HepG2 (cell line): ENCODE measurements at regions not wholly inside any gene's neighbourhood (a gene's known extent, or its start where the extent isn't known, plus 50 kb on each side); places are given as distances from the start of the nearest gene placed in this dataset.

Source experiments
- CBX2 ChIP-seq, 2 experiments: fragments of 200-600 bp in 1 of 2; sonication (generic); formaldehyde crosslinking in 1 of 2; IDR thresholded peaks; 2 replicates each; pipeline versions ENCODE4 v1.7.0 to v1.8.1; 2018 to 2022; ENCODE audit warnings: low read depth in 2 of 2, low read length in 1 of 2, mild to moderate bottlenecking in 1 of 2, missing genetic modification reagents in 1 of 2
- CEBPG ChIP-seq: IDR thresholded peaks from 2 replicates; pipeline ENCODE4 v1.6.1; 2016
- ELF1 ChIP-seq: sonication (generic); formaldehyde crosslinking; IDR thresholded peaks from 2 replicates; pipeline ENCODE4 v1.4.0; 2020; ENCODE audit warnings: missing genetic modification reagents
- MAZ ChIP-seq, 2 experiments: sonication (generic) in 1 of 2; formaldehyde crosslinking in 1 of 2; IDR thresholded peaks; 2 replicates each; pipeline versions ENCODE4 v1.5.0 to v1.6.1; 2012 to 2020; ENCODE audit warnings: low read depth in 2 of 2, mild to moderate bottlenecking in 2 of 2, borderline replicate concordance in 1 of 2, improper control_type of control experiment in 1 of 2, low read length in 1 of 2, missing genetic modification reagents in 1 of 2, moderate library complexity in 1 of 2
- NCOA1 ChIP-seq: sonication (generic); formaldehyde crosslinking; IDR thresholded peaks from 2 replicates; pipeline ENCODE4 v1.9.0; 2021; ENCODE audit warnings: missing genetic modification reagents
- PAWR ChIP-seq: sonication (generic); formaldehyde crosslinking; IDR thresholded peaks from 2 replicates; pipeline ENCODE4 v1.4.0; 2020; ENCODE audit warnings: missing genetic modification reagents, mild to moderate bottlenecking, borderline replicate concordance
- PPARG ChIP-seq: conservative IDR thresholded peaks from 2 replicates; pipeline ENCODE4 v1.6.1; 2016; ENCODE audit warnings: missing biosample characterization, missing genetic modification reagents
- PRMT3 ChIP-seq: sonication (generic); formaldehyde crosslinking; IDR thresholded peaks from 2 replicates; pipeline ENCODE4 v1.8.1; 2022; ENCODE audit warnings: low read depth, mild to moderate bottlenecking, moderate library complexity, missing genetic modification reagents, borderline replicate concordance
- RAD51 ChIP-seq: fragments of 450-650 bp; IDR thresholded peaks from 2 replicates; pipeline ENCODE4 v1.6.1; 2016; ENCODE audit warnings: borderline replicate concordance
- RCOR2 ChIP-seq: IDR thresholded peaks from 2 replicates; pipeline ENCODE4 v1.6.1; 2016; ENCODE audit warnings: missing biosample characterization, missing genetic modification reagents
- SRSF9 ChIP-seq: fragments of 200-400 bp; formaldehyde crosslinking; IDR thresholded peaks from 2 replicates; pipeline ENCODE4 v1.6.1; 2018; ENCODE audit warnings: borderline replicate concordance, mild to moderate bottlenecking, low read depth, low read length; ENCODE audit not compliant: insufficient read depth, poor library complexity, severe bottlenecking
- XBP1 ChIP-seq: sonication (generic); formaldehyde crosslinking; IDR thresholded peaks from 2 replicates; pipeline ENCODE4 v1.5.0; 2020; ENCODE audit warnings: missing genetic modification reagents
- ZBTB8A ChIP-seq: sonication (generic); formaldehyde crosslinking; IDR thresholded peaks from 2 replicates; pipeline ENCODE4 v1.4.0; 2020; ENCODE audit warnings: mild to moderate bottlenecking, low read depth, missing genetic modification reagents, borderline replicate concordance
- ZNF792 ChIP-seq: IDR thresholded peaks from 2 replicates; pipeline ENCODE4 v1.6.1; 2016
- TF ChIP-seq, protein P1 (sequence below): IDR thresholded peaks from 2 replicates; pipeline ENCODE4 v1.6.1; 2016; ENCODE audit warnings: mild to moderate bottlenecking, missing biosample characterization, missing genetic modification reagents
- TF ChIP-seq, protein P2 (sequence below): sonication (generic); formaldehyde crosslinking; IDR thresholded peaks from 2 replicates; pipeline ENCODE4 v1.8.0; 2023; ENCODE audit warnings: mild to moderate bottlenecking, missing genetic modification reagents
- TF ChIP-seq, protein P3 (sequence below), 2 experiments: sonication (generic) in 1 of 2; formaldehyde crosslinking in 1 of 2; IDR thresholded peaks; 2 replicates each; pipeline versions ENCODE4 v1.4.0 to v1.6.1; 2016 to 2020; ENCODE audit warnings: borderline replicate concordance in 1 of 2, low read depth in 1 of 2, mild to moderate bottlenecking in 1 of 2, missing genetic modification reagents in 1 of 2
- TF ChIP-seq, protein P4 (sequence below): sonication (generic); formaldehyde crosslinking; IDR thresholded peaks from 2 replicates; pipeline ENCODE4 v1.4.0; 2020; ENCODE audit warnings: mild to moderate bottlenecking, missing genetic modification reagents
- TF ChIP-seq, protein P5 (sequence below): sonication (generic); formaldehyde crosslinking; IDR thresholded peaks from 2 replicates; pipeline ENCODE4 v1.5.0; 2020; ENCODE audit warnings: missing genetic modification reagents
- TF ChIP-seq, protein P6 (sequence below): sonication (generic); formaldehyde crosslinking; IDR thresholded peaks from 2 replicates; pipeline ENCODE4 v1.4.0; 2020; ENCODE audit warnings: missing genetic modification reagents

DNA sequence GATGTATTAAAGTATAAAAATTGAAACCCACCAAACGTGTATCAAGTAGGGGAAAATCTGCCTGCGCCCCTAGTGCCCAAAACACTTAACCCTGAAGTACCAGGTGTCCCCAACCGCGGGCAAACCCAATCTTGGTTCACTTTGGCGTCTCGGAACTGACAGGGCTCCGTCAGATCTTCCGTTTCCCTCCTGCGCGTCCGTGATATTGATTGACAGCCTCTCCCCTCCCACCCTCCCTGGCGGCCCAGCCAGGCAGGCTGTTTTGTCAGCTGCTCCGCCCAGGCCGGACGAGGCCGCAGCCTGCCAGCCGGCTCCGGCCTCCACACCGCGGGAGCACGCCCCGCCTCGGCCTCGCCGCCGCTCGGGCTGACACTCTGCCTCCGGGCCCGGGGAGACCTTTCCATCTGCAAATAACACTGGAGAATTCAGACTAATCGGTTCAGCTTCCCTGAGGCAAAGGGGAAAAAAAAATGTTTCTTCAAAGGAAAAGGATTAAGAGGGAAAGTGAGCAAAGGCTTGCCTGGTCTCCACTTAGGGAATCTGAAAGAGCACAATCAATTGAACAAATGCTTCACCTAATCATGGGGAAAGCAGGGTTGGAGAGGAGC is 234.9 kb upstream of the MCHR2 start (continued):
- TF ChIP-seq, protein P1, sequence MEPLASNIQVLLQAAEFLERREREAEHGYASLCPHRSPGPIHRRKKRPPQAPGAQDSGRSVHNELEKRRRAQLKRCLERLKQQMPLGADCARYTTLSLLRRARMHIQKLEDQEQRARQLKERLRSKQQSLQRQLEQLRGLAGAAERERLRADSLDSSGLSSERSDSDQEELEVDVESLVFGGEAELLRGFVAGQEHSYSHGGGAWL (CRISPR knock-in tag), result no peak
- TF ChIP-seq, protein P2, sequence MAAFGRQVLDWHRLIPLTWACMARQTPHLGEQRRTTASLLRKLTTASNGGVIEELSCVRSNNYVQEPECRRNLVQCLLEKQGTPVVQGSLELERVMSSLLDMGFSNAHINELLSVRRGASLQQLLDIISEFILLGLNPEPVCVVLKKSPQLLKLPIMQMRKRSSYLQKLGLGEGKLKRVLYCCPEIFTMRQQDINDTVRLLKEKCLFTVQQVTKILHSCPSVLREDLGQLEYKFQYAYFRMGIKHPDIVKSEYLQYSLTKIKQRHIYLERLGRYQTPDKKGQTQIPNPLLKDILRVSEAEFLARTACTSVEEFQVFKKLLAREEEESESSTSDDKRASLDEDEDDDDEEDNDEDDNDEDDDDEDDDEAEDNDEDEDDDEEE, result peak; percentile 50; the same call in 1 of the 2 replicates
- TF ChIP-seq CEBPG (CRISPR knock-in tag), result no peak
- TF ChIP-seq, protein P3, sequence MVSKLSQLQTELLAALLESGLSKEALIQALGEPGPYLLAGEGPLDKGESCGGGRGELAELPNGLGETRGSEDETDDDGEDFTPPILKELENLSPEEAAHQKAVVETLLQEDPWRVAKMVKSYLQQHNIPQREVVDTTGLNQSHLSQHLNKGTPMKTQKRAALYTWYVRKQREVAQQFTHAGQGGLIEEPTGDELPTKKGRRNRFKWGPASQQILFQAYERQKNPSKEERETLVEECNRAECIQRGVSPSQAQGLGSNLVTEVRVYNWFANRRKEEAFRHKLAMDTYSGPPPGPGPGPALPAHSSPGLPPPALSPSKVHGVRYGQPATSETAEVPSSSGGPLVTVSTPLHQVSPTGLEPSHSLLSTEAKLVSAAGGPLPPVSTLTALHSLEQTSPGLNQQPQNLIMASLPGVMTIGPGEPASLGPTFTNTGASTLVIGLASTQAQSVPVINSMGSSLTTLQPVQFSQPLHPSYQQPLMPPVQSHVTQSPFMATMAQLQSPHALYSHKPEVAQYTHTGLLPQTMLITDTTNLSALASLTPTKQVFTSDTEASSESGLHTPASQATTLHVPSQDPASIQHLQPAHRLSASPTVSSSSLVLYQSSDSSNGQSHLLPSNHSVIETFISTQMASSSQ (IDR thresholded peaks at IDR 0.05; ENCODE audit: low read depth), result no peak
- TF ChIP-seq, protein P3 (CRISPR knock-in tag; IDR thresholded peaks at IDR 0.05; ENCODE audit: borderline replicate concordance), result no peak
- TF ChIP-seq NCOA1 (CRISPR knock-in tag), result no peak
- TF ChIP-seq, protein P4, sequence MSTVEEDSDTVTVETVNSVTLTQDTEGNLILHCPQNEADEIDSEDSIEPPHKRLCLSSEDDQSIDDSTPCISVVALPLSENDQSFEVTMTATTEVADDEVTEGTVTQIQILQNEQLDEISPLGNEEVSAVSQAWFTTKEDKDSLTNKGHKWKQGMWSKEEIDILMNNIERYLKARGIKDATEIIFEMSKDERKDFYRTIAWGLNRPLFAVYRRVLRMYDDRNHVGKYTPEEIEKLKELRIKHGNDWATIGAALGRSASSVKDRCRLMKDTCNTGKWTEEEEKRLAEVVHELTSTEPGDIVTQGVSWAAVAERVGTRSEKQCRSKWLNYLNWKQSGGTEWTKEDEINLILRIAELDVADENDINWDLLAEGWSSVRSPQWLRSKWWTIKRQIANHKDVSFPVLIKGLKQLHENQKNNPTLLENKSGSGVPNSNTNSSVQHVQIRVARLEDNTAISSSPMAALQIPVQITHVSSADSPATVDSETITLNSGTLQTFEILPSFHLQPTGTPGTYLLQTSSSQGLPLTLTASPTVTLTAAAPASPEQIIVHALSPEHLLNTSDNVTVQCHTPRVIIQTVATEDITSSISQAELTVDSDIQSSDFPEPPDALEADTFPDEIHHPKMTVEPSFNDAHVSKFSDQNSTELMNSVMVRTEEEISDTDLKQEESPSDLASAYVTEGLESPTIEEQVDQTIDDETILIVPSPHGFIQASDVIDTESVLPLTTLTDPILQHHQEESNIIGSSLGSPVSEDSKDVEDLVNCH (CRISPR knock-in tag), result no peak
- TF ChIP-seq SRSF9, result no peak
- TF ChIP-seq PAWR, result no peak
- TF ChIP-seq ZNF792 (CRISPR knock-in tag), result 0 out of 2 replicates have a peak, but pooled peaks have one; percentile 57
- no peak for TF ChIP-seq CBX2 (IDR thresholded peaks at IDR 0.05; ENCODE audit: low read depth, low read length)
- TF ChIP-seq CBX2 (CRISPR knock-in tag; IDR thresholded peaks at IDR 0.05; ENCODE audit: low read depth), result 0 out of 2 replicates have a peak, but pooled peaks have one; percentile 32
- no peak for TF ChIP-seq PRMT3 (CRISPR knock-in tag)
- no peak for TF ChIP-seq RAD51
- TF ChIP-seq MAZ (IDR thresholded peaks at IDR 0.05; ENCODE audit: borderline replicate concordance, low read depth, low read length), result no peak
- no peak for TF ChIP-seq MAZ (CRISPR knock-in tag; IDR thresholded peaks at IDR 0.05; ENCODE audit: low read depth)
- no peak for TF ChIP-seq PPARG (CRISPR knock-in tag)
- TF ChIP-seq, protein P5, sequence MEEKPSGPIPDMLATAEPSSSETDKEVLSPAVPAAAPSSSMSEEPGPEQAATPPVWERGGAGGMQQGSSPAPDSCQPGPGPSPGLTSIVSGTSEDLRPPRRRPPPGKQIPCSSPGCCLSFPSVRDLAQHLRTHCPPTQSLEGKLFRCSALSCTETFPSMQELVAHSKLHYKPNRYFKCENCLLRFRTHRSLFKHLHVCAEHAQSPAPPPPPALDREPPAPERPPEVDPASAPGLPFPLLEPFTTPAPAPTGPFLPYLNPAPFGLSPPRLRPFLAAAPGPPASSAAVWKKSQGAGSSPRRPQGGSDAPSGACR, result 0 out of 2 replicates have a peak, but pooled peaks have one; percentile 39
- no peak for TF ChIP-seq XBP1
- no peak for TF ChIP-seq ELF1 (CRISPR knock-in tag)
- TF ChIP-seq, protein P6, sequence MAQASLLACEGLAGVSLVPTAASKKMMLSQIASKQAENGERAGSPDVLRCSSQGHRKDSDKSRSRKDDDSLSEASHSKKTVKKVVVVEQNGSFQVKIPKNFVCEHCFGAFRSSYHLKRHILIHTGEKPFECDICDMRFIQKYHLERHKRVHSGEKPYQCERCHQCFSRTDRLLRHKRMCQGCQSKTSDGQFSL (CRISPR knock-in tag), result no peak
- no peak for TF ChIP-seq RCOR2 (CRISPR knock-in tag)
- TF ChIP-seq ZBTB8A (CRISPR knock-in tag), result no peak
